GM18520 (cell line): ENCODE measurements at regions not wholly inside any gene's neighbourhood (a gene's known extent, or its start where the extent isn't known, plus 50 kb on each side); places are given as distances from the start of the nearest gene placed in this dataset.

Experiments used
- ATAC-seq: cut with Tn5 transposase; IDR thresholded peaks from one replicate; pipeline ENCODE4 v1.9.1; 2021; ENCODE audit not compliant: unreplicated experiment

DNA sequence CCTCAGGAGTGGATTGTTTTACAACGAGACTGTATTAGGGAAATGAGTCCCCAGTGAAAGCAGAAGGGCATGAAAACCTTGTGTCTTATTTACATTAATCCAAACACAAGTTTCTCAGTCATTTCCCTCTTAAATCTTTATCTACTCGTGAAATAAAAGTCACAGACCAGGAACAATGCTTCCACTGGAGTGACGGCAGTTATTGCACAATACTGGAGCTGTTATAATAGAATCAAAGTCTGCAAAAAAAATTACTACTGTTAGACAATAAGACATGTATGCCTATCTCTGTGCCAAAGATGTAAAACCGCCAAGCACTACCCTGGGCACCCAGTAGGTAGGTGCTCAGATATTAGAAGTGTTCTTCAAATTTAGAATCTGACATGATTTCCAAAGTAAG, 375.5 kb downstream of the ZNF521 start:
- no peak for ATAC-seq

DNA sequence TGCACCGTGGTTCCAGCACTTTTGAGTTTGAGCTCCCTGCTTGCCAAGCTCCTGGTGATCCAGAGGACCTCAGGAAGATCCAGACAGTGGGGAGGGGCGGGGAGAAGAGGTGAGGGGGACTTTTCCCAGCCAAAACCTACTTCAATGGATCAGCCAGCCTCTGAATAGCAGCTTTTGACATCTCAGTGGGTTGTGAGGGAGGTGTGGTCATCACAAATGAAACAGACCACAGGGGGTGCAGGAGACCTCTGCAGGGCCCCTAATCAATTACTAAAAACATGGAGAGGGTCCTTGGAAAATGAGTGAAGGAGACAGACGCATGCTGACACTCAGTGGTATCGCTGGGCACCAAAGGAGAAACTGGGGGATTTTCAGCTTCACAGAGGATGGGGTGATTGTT, 372.7 kb downstream of the ZNF521 start:
- ATAC-seq: no peak

DNA sequence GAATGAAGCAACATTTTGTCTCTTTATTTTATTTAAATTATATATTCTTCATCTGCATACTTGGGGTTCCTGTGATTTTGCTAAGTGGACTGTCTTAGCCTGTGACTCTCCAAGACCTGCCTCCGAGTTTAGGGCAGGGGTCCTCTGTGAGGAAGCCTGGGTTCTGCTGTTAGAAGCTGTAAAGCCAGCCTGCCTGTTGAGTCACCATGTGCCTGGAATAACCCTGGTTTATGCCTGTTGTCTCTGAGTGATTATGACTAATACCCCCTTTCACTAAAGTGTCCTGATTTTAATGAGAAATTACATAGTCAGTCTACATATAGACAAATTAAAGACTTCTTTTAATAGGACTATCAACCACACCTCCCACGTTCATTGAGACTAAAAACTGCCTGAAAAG, 369.1 kb downstream of the ZNF521 start:
- ATAC-seq: no peak

DNA sequence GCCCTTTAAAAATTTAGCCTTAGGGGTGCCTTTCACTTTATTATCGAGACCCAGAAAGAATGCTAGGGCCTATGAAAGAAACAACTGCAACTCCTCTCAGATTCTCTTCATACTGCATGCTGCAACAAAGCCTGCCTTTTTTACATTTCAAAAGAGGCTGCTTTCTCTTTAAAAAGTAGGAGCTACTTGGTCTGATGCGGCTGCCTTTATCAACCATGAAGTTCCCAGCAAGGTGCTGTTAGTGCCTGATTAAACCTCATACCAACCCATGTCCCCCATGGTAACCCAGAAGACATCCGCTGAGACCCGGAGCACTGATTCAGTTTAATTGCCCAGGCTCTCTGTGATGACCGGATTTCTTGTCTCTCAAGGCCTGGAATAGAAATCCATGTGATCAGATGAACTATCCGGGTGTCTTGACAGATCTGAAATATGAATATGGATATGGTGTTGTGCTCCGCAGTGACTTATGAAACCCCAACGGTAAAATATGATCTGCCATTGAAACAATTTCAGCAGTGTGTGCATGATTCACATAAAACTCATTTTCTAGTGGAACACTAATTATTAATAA, 368.3 kb downstream of the ZNF521 start:
- no peak for ATAC-seq

DNA sequence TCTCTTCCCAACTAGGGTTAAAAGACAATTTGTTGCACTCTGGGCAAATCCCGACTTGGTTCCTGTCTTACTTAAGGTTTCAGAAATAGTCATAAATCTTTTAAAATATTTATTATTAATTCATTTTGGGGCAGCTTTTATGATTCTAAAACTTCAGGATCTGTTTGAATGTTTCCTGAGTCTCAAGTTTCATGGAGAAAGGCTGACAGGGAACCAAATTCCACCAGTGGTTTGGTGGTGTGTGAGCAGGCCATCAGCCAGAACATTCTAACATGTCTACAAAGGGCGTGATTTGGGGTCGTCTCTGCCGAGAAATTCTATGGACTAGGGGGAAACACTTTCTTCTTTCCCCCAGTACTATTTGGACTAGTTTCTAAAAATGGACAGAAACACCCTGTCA, 366.4 kb downstream of the ZNF521 start:
- no peak for ATAC-seq

DNA sequence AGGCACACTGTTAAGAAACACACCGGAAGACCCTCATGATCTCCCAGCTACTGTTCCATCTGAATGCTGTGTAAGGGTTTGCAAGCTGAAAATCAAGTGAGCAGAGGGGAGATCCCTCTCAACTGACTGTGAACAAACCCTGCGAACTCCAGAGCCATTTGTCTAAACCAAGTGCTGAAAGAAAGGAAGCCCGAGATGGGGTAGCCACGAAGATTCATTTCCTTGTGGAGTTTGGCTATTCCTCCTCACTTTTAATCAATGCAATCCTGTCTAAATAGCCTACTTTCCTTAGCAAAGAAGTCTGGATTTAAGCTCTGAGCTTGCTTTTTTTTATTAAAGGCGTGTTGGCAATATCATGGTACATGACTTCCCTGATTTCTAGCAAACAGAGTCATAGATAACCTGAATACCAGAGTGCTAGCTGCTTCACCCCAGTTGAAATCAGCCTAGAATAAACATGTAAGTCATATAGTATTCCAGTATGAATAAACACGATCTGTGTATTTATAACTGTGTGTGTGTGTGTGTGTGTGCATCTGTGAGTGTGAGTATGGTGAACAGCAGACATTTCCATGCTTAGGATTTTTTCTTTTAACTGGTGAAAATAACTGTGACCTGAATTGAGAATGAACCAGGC, 365.2 kb downstream of the ZNF521 start:
- ATAC-seq: no peak

DNA sequence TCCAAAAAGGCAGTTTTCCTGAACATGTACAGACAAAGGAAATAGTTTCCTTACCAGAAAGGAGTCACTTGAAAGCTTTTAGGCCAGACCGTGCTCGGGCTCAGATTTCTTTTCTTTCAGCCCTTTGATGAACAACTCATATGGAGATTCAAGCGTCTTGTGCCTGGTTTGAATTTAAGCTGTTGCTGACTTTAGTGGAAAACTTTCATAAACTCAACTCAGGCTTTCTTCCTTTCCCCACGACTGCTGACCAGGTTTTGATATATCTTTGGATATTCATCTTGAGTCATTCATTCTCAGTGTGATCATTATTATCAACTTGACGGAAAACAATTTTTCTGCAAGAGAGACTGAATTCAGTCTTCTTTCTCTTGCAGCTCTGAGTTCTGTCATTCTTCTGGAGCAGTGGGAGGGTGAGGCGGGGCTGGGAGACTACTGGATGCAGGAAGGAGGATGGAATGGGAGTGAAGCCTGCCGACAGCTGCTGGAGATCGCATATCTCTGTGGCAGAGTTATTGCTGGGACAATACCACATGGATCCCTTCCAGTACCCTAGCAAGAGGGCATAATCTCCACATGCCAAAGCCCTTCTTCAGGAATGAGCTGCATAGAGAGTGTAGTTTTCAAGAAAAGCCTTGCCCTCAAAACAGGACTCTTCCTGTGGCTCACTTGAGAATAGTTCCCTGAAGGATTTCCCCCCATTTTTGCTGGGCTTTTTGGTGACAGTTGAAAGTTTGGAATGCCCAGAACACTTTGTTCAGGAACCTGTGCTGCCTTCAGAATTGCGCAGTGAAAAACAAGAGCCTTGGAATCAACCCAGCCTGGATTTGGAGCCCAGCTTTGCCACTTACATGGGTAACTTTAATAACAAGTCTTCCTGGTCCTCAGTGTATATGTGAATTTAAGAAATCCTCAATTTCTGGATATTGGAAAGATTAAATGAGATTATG, 364.4 kb downstream of the ZNF521 start:
- ATAC-seq: no peak

DNA sequence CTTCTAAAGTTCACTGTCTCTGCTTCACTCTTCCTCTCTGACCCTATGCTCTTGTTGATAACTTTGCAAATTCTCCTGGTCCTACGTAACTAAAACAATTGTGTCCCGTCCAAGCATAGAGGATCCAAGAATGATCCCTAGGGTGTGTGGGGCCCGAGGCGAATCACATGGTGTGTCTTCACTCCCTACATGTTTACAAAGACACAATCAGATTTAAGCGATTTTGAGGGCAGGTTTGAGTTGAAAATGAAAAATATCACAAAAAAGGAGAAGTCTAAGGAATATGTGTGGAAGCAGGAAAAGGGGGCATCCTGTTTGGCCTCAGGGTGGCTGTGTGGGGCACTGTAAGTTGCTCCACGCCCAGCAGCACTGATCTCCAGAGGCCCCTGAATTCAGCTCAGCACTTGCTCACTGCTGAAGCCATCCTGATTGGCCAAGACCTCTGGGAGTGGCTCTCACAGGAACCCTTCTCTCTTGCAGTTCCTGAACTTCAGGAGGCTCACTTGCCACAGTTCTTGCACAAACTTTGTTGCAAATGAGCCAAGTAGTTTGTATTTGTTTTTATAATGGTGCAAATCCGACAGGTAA, 363.6 kb downstream of the ZNF521 start:
- no peak for ATAC-seq

DNA sequence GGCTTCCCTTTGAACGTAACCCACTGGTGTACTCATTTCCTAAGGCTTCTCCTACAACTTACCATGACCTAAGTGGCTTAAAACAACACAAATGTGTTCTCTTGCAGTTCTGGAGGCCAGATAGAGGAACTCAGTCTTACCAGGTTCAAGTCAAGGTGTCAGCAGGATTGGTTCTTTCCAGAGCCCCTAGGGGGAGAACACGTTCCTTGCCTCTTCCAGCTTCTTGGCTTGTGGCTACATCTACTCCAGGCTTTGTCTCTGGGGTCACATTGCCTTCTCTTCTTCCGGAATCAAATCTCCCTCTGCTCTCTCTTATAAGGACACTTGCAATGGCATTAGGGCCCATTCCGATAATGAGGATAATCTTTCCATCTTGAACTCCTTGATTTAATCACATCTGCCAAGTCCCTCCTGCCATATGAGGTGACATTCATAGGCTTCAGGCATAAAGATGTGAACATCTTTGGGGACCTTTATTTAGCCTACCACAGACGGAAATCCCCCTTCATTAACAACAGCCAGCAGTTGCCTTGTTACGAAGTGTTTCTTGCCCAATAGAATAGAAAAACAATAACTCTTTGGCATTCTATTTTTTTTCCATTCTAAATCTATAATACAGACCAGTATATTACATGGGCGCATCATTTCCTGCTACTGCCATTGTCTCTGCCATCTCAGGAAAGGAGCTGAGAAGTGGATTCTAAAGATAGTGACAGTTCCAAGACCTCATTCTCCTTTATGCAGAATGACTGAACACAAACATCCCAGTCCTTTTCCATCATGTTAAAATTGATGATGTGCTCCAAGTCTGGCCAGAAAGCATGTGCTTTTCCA, 362.0 kb downstream of the ZNF521 start:
- ATAC-seq: no peak

DNA sequence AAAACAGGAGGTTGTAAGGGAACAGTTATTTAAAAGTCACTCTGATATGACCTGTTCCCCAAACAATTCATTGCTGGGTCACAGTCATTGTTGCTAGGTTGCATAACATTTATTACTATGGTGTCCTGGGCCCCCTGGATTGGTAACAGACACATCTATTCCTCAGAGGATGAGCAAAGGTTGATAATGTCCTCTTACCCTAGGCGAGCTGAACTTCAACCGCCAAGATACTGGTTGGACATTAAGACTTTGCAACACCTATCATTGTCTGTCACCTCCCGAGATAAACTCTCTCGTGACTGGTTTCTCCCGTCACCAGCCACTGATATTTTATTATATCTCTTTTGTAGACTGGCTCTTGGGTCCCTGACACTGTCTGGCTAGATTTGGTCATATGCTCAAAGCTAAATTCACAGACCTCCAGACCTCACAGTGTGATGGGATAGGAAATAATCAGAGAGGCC, 361.3 kb downstream of the ZNF521 start:
- ATAC-seq: no peak

DNA sequence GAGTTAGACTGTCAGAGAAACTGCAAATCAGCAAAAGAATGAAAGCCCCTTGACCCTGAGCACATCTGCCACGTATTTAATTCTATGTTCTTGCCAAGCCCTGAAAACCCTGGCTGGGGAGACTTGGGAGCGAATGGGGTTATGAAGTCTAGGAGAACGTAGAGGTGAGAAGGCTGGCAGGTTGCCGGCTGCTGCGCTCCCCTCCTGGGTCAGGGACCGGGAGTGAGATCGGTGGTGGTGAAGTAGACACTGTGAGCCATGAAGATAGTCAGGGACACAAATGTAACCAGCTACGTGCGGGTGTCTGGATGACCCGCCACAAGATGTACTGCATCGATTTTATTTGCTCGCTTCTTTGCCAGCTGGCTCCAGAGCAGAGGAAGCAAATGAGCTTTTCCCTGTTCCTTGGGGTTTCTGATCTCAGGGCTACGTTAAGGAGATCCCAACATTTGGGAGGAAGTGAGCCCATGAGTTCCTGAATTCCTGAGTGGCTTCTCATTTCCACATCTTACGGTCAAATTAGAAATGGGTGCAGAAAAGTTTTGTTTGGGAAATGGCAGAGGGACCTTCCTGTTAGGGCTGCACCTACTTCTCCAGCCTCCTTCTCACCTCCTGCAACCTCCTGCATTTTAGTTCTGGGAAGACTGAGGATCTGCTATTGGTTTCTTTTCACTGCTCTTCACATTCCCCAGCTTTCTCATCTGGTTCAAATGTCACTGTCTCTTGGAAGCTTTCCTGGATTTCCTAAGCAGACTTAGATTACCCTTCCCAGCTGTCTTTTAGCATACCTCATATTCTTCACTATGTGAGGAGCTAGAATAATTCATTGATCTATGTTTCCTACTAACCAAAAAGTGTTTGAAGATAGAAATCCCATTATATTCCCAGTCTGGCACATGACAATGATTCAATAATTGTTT, 360.6 kb downstream of the ZNF521 start:
- no peak for ATAC-seq

DNA sequence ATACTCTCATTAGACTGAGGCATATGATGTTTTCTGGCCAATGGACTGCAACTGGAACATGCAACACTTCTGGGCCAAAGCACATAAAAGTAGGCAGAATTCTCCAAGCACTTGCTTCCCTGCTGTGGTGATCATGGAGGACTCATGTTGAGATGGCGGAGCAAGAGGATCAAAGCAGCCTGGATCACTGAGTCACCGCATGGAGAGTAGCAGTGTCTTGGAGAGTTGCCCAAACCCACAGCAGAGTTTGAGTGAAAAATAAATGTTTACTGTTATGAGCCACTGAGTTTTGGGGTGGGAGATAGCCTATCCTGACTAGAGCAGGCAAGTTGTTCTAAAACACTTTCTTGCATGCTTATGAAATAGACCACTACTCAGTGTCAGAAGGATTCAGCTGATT, 359.5 kb downstream of the ZNF521 start:
- no peak for ATAC-seq

DNA sequence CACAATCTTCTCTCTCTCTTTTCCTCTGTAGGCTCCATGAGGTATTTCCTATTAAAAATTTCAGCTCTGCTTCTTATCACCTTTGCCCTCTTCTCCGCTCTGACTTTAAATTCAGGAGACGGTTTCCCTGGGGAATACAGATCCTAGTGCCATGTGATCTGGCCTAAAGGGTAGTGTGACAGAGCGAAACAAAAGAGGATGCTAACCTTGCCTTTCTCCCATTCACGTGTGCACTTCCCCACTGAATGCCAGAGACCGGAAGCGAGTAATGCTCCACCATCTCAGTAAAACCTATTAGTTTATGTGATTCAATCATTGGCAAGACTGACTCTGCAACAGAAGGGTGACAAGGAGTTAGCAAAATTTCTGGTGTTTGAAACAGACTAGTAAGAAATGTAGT, 358.3 kb downstream of the ZNF521 start:
- no peak for ATAC-seq

DNA sequence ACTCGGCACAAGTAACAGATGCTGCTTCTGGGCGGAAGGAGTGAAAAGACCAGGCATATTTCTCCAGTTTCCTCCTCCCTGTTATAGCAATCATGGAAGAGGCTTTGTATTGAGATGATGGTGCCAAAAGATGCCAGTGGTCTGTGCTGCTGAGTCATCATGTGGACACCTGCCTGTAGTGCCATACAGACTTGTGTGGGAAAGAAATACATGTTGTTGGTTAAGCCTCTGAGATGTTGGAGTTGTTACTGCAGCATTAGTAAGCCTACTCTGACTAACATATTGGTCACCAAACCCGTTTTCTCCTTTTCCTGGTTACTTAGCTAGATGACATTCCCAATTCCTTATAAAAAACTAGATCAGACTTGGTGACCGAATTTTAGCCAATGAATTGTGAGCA, 356.9 kb downstream of the ZNF521 start:
- no peak for ATAC-seq

DNA sequence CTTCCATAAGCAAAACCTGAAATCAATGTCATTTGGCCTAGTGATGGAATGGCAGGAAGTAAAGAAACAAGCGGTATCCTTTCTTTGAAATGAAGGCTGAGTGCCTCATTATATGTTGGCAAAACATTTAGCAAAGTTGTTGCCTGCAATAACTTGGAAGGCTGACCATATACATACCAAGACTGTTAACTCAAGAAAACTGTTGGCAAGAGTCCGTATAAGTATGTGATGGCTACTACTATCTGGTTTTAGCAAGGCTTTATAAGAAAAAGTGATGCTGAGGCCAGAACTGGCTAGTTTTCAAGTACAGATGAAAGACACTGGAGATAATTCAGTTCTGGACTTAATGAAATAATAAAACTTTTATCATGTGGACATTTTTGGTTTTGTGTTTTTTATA, 356.2 kb downstream of the ZNF521 start:
- ATAC-seq: no peak

DNA sequence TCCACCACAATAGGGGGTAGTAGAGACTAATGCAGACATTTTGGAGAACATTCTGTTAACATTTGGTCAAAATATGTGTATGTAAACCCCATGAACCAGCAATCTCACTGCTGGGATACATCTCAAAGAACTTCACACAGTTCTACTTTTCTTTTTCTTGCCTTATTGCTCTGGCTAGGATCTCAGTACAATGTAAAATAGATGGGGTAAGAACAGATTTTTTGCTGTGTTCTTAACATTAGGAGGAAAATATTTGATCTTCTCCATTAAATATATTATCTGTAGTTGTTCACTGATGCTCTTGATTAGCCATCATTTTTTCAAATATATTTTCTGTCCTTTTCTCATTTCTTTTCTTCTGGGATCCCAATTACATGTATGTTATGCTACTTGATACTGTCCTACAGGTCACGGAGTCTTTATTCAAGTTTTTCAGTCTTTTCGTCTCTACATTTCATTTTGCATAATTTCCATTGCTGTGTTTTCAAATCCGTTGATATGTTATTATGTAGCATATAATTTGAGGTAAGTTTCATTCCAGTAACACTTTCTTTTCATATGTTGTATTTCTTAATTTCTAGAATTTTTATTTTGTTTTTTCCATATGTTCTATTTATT, 352.2 kb downstream of the ZNF521 start:
- ATAC-seq: no peak

DNA sequence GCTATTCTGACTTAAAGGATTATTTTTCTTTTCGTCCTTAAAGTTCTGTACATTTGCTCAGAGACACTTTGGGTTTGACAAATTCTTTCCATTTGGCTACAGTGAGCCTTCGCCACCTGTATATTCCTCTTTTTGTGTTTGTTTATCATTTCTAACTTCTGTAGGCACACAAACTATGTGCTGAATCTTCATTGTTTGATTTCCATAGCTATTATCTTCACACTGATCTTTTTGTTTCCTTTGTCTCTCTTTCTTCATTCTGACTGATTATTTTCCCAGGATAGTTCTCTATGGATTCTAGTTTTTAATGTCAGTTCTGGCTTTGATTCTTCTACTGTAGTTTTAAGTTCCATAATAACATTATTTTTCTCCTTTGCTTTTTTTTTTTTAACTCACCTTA, 350.2 kb downstream of the ZNF521 start:
- no peak for ATAC-seq

DNA sequence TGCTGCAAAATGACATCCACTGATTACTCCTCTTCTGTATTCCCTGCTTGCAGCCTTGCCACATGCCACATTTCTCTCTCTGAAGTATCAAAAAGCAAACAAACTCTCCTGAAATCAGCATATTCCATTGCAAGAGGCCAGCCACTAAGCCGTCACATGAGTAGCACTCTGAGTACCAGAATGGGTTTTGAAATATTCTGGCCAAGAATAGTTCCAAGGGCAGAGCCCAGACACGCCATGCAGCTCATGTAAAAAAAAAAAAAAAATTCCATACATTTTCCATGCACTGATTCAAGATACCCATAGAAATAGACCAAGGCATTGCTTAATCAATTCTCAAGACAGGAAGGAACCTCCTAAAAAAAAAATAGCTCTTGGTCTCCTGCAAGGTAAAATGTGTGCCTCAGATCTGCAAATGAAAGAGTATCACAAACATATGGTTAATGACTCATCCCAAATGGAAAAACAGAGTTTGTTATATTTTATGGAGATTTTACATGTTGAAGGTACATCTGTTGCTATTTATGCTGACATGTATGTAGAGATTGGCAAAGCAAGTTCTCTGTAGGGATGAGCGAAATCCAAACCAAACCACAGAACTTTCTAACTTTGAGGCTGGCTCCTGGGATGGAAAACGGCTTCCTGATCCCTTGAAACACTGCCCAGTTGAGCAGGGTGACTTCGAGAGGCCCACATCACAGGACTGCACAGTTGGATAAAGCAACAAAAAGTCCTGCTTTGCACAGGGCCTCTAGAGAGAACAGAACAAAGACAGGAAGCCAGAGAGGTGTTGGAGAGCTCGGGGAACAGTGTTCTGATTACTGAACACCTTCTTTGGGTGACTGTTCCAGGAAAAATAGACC, 346.2 kb downstream of the ZNF521 start:
- no peak for ATAC-seq
